Esophagus muscularis mucosa (tissue), 4 donors: ENCODE measurements at regions not wholly inside any gene's neighbourhood (a gene's known extent, or its start where the extent isn't known, plus 50 kb on each side); places are given as distances from the start of the nearest gene placed in this dataset.

Source experiments
- DNase-seq: peaks from one replicate; pipeline ENCODE4 v3.0.0-alpha.2; 2017; ENCODE audit errors: extremely low spot score
- H3K27ac ChIP-seq, 4 donors: fragments of 200-600 bp; sonication (generic); replicated peaks in 1 of 4; 1 replicate in 3 of 4; 2 replicates in 1 of 4; pipeline ENCODE4 v1.5.1; 2016 to 2019; ENCODE audit warnings: mild to moderate bottlenecking in 1 of 4
- H3K27me3 ChIP-seq, 4 donors: fragments of 200-600 bp; sonication (generic); one replicate each; pipeline versions ENCODE4 v1.5.1 to v1.6.0; 2016 to 2019
- H3K36me3 ChIP-seq, 4 donors: fragments of 200-600 bp; sonication (generic); one replicate each; pipeline ENCODE4 v1.5.1; 2016 to 2019
- H3K4me1 ChIP-seq, 4 donors: fragments of 200-600 bp; sonication (generic); one replicate each; pipeline ENCODE4 v1.5.1; 2016 to 2019
- H3K4me3 ChIP-seq, 4 donors: fragments of 200-600 bp; sonication (generic); 1 replicate in 2 of 4; 2 replicates in 2 of 4; pipeline ENCODE4 v1.5.1; 2016 to 2019; ENCODE audit warnings: mild to moderate bottlenecking in 4 of 4, moderate library complexity in 1 of 4
- H3K9me3 ChIP-seq, 4 donors: fragments of 200-600 bp; sonication (generic); 1 replicate in 3 of 4; 2 replicates in 1 of 4; pipeline ENCODE4 v1.5.1; 2016 to 2019
- CTCF ChIP-seq, 3 experiments: fragments of 200-600 bp in 2 of 3; fragments of 450-650 bp in 1 of 3; sonication (generic) in 2 of 3; IDR thresholded peaks; one replicate each; pipeline ENCODE4 v1.5.1; 2017 to 2019; ENCODE audit warnings: antibody characterized with exemption in 3 of 3, mild to moderate bottlenecking in 2 of 3, moderate library complexity in 1 of 3
- EP300 ChIP-seq: sonication (generic); formaldehyde crosslinking; IDR thresholded peaks from one replicate; pipeline ENCODE4 v1.6.1; 2017; ENCODE audit warnings: antibody characterized with exemption
- POLR2A ChIP-seq: fragments of 450-650 bp; IDR thresholded peaks from one replicate; pipeline ENCODE4 v1.6.1; 2017; ENCODE audit warnings: antibody characterized with exemption, moderate library complexity, mild to moderate bottlenecking, low read depth
- POLR2AphosphoS5 ChIP-seq, 2 donors: sonication (generic); formaldehyde crosslinking; IDR thresholded peaks; one replicate each; pipeline ENCODE4 v1.6.1; 2017; ENCODE audit warnings: antibody characterized with exemption in 2 of 2
- WGBS: methylation state at CpG from one replicate; pipeline ENCODE4 v1.1.5; 2018; 5-methylcytosine and 5-hydroxymethylcytosine counted together
- intact Hi-C: fragments of 100-400 bp; cut with DNase I; formaldehyde crosslinking; loops from one replicate; pipeline ENCODE4 v1.15.1; 2023

GRCh38 chr5:106321242-106321641 is 1349.5 kb downstream of the EFNA5 start:
- intact Hi-C loops, result no loop called here
- no peak overlapping the region for H3K4me3 ChIP-seq
- no peak for DNase-seq
- H3K27ac ChIP-seq, result no peak overlapping the region
- no peaks in the 10 kb centered on the region for H3K4me1 ChIP-seq
- no peaks in the 10 kb centered on the region for H3K27me3 ChIP-seq
- WGBS, result 84% methylated on average over 6 of the region's 6 CpGs
- H3K36me3 ChIP-seq, result no peaks in the 10 kb centered on the region
- H3K9me3 ChIP-seq, result no peaks in the 10 kb centered on the region
- TF ChIP-seq POLR2AphosphoS5 (IDR thresholded peaks at IDR 0.05), result no peak
- TF ChIP-seq CTCF (IDR thresholded peaks at IDR 0.05), result no peak
- no peak for TF ChIP-seq POLR2A
- no peak for TF ChIP-seq EP300

GRCh38 chr5:106314221-106314824 is 1356.4 kb downstream of the EFNA5 start:
- no peak for DNase-seq
- H3K4me3 ChIP-seq, result no peak overlapping the region
- no peaks in the 10 kb centered on the region for H3K4me1 ChIP-seq
- no peak for TF ChIP-seq POLR2AphosphoS5 (IDR thresholded peaks at IDR 0.05)
- no peak for TF ChIP-seq EP300
- TF ChIP-seq CTCF (IDR thresholded peaks at IDR 0.05), result no peak
- no peak for TF ChIP-seq POLR2A
- intact Hi-C loops, result no loop called here
- 67% methylated on average over 2 of the region's 2 CpGs for WGBS
- H3K27ac ChIP-seq, result no peak overlapping the region
- no peaks in the 10 kb centered on the region for H3K36me3 ChIP-seq
- H3K27me3 ChIP-seq, result no peaks in the 10 kb centered on the region
- H3K9me3 ChIP-seq, result no peaks in the 10 kb centered on the region

- TF ChIP-seq POLR2A (no peak), POLR2AphosphoS5 (IDR thresholded peaks at IDR 0.05) (no peak), EP300 (no peak), CTCF (IDR thresholded peaks at IDR 0.05) (no peak)
- H3K9me3 ChIP-seq, result no peaks in the 10 kb centered on the region
- intact Hi-C loops, result no loop called here
- no peaks in the 10 kb centered on the region for H3K36me3 ChIP-seq
- H3K27ac ChIP-seq, result no peak overlapping the region
- no peaks in the 10 kb centered on the region for H3K4me1 ChIP-seq
- no peaks in the 10 kb centered on the region for H3K27me3 ChIP-seq
- DNase-seq, result no peak
- H3K4me3 ChIP-seq, result no peak overlapping the region
These were observed 1358.4 kb downstream of the EFNA5 start for GRCh38 chr5:106312360-106312759.

GRCh38 chr5:106311230-106311915 is 1359.4 kb downstream of the EFNA5 start:
- TF ChIP-seq EP300 (no peak), POLR2AphosphoS5 (IDR thresholded peaks at IDR 0.05) (no peak), POLR2A (no peak), CTCF (IDR thresholded peaks at IDR 0.05) (no peak)
- Histone ChIP-seq H3K27me3 (no peaks in the 10 kb centered on the region), H3K9me3 (no peaks in the 10 kb centered on the region), H3K4me3 (no peak overlapping the region), H3K36me3 (no peaks in the 10 kb centered on the region), H3K27ac (no peak overlapping the region), H3K4me1 (no peaks in the 10 kb centered on the region)
- intact Hi-C loops, result no loop called here
- DNase-seq, result no peak
- 57% methylated on average over 2 of the region's 2 CpGs for WGBS
